Peyer's patch (tissue), 4 donors: ENCODE measurements at regions not wholly inside any gene's neighbourhood (a gene's known extent, or its start where the extent isn't known, plus 50 kb on each side); places are given as distances from the start of the nearest gene placed in this dataset.

ENCODE experiments used
- DNase-seq, 3 donors: peaks; one replicate each; pipeline ENCODE4 v3.0.0-alpha.2; 2017 to 2019
- H3K27ac ChIP-seq, 4 donors: fragments of 200-600 bp; sonication (generic); one replicate each; pipeline ENCODE4 v1.5.1; 2016 to 2019
- H3K27me3 ChIP-seq, 2 donors: fragments of 200-600 bp; sonication (generic); one replicate each; pipeline ENCODE4 v1.5.1; 2019
- H3K36me3 ChIP-seq, 3 donors: fragments of 200-600 bp; sonication (generic); one replicate each; pipeline ENCODE4 v1.5.1; 2016 to 2019
- H3K4me1 ChIP-seq, 4 donors: fragments of 200-600 bp; sonication (generic); one replicate each; pipeline ENCODE4 v1.5.1; 2016 to 2019
- H3K4me3 ChIP-seq, 4 donors: fragments of 200-600 bp; sonication (generic); 1 replicate in 3 of 4; 2 replicates in 1 of 4; pipeline ENCODE4 v1.5.1; 2016 to 2019; ENCODE audit warnings: mild to moderate bottlenecking in 1 of 4
- H3K9me3 ChIP-seq, 4 donors: fragments of 200-600 bp; sonication (generic); one replicate each; pipeline ENCODE4 v1.5.1; 2016 to 2019; ENCODE audit warnings: mild to moderate bottlenecking in 1 of 4
- CTCF ChIP-seq, 6 experiments: fragments of 450-650 bp in 4 of 6; fragments of 200-600 bp in 2 of 6; sonication (generic) in 1 of 6; IDR thresholded peaks; one replicate each; pipeline ENCODE4 v1.5.1; 2017 to 2019; ENCODE audit warnings: antibody characterized with exemption in 6 of 6, mild to moderate bottlenecking in 3 of 6, moderate library complexity in 1 of 6
- POLR2A ChIP-seq, 2 donors: fragments of 450-650 bp; IDR thresholded peaks; one replicate each; pipeline ENCODE4 v1.5.1; 2017; ENCODE audit warnings: antibody characterized with exemption in 2 of 2, mild to moderate bottlenecking in 2 of 2, moderate library complexity in 2 of 2

DNA sequence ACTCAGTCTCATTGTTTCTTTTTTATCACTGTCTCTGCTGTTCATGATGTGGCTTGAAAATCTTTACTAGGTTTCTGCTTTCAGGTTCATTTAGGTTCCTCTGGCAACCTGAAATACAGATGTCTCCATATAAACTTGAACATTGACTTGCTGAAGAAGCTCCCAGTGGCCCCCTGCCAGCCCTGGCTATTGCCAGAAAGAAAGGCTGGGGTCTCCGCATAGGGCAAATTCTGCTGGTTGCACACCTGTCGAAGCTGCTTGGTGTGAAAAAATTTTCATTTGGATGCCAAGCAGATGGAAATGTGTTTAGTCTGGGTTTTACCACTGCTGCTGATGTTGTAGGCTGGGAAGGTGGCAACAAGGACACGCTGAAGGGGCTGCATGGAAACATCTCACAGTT lies 826.7 kb upstream of the GHITM start:
- H3K27ac ChIP-seq, result no peak overlapping the region
- H3K9me3 ChIP-seq, result no peaks in the 10 kb centered on the region
- DNase-seq, result no peak
- TF ChIP-seq POLR2A (IDR thresholded peaks at IDR 0.05), result no peak
- no peak for TF ChIP-seq CTCF (IDR thresholded peaks at IDR 0.05)
- H3K4me1 ChIP-seq, result no peaks in the 10 kb centered on the region
- H3K36me3 ChIP-seq, result no peaks in the 10 kb centered on the region
- H3K4me3 ChIP-seq, result no peak overlapping the region
- H3K27me3 ChIP-seq, result no peaks in the 10 kb centered on the region

GRCh38 chr10:83332690-83333089 lies 806.6 kb upstream of the GHITM start:
- DNase-seq, result no peak
- TF ChIP-seq CTCF (IDR thresholded peaks at IDR 0.05) (no peak), POLR2A (IDR thresholded peaks at IDR 0.05) (no peak)
- no peaks in the 10 kb centered on the region for H3K36me3 ChIP-seq
- H3K9me3 ChIP-seq, result no peaks in the 10 kb centered on the region
- no peak overlapping the region for H3K4me3 ChIP-seq
- no peak overlapping the region for H3K27ac ChIP-seq
- H3K27me3 ChIP-seq, result no peaks in the 10 kb centered on the region
- no peaks in the 10 kb centered on the region for H3K4me1 ChIP-seq

GRCh38 chr10:83333566-83333965 lies 805.7 kb upstream of the GHITM start:
- TF ChIP-seq POLR2A (IDR thresholded peaks at IDR 0.05) (no peak), CTCF (IDR thresholded peaks at IDR 0.05) (no peak)

DNA sequence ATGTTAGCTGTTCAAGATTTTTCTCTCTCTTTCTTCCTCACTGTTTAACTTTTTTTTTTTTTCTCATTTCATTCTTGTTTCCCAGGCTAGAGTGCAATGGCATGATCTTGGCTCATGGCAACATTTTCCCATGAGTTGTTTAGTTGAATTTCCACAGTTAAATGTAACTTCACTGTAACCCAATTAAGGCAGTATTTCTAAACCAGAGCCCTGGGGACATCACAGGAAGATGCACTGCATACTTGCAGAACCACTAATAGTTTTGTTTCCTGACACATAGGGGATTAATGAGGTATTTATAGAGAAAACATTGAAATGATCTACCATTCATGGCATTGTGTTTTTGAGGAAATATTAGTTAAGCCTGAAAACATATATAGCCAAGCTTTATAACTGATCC lies 795.6 kb upstream of the GHITM start:
- Histone ChIP-seq H3K36me3 (no peaks in the 10 kb centered on the region), H3K27ac (no peak overlapping the region), H3K9me3 (no peaks in the 10 kb centered on the region), H3K4me3 (no peak overlapping the region), H3K27me3 (no peaks in the 10 kb centered on the region), H3K4me1 (no peaks in the 10 kb centered on the region)
- TF ChIP-seq POLR2A (IDR thresholded peaks at IDR 0.05) (no peak), CTCF (IDR thresholded peaks at IDR 0.05) (no peak)
- no peak for DNase-seq

More at GRCh38 chr10:83333566-83333965, 805.7 kb upstream of the GHITM start:
- H3K27me3 ChIP-seq, result no peaks in the 10 kb centered on the region
- no peak overlapping the region for H3K27ac ChIP-seq
- no peaks in the 10 kb centered on the region for H3K4me1 ChIP-seq
- H3K4me3 ChIP-seq, result no peak overlapping the region
- H3K36me3 ChIP-seq, result no peaks in the 10 kb centered on the region
- no peak for DNase-seq
- H3K9me3 ChIP-seq, result no peaks in the 10 kb centered on the region

DNA sequence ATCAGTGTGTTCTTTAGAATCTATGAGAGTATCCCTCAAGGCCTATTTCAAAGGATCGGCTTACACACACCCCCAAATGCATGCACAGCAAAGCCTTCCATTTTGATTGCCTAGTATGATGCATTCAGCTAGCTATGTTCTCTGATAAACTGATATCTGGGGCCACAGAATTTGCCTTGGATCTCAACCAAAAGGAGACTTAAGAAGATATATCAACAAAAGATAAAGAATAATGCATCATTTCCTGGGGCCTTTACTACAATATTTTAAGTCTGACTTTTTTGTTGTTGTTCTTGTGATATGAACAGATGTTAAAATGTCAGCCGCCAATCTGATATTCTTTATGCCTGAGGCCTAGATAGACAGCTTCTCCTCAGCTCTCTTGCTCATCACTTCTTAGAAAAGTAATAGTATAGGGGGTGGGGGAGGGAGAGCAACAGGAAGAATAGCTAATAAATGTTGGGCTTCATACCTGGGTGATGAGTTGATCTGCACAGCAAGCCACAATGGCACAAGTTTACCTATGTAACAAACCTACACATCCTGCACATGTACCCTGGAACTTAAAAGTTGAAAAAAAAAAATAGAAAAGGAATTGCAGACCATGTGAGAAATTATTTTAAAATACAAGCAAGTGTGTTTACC lies 792.9 kb upstream of the GHITM start:
- no peak overlapping the region for H3K4me3 ChIP-seq
- H3K27ac ChIP-seq, result no peak overlapping the region
- DNase-seq, result no peak
- no peak for TF ChIP-seq CTCF (IDR thresholded peaks at IDR 0.05)
- no peak for TF ChIP-seq POLR2A (IDR thresholded peaks at IDR 0.05)
- H3K9me3 ChIP-seq, result no peaks in the 10 kb centered on the region
- no peaks in the 10 kb centered on the region for H3K4me1 ChIP-seq
- no peaks in the 10 kb centered on the region for H3K36me3 ChIP-seq
- H3K27me3 ChIP-seq, result no peaks in the 10 kb centered on the region

- Histone ChIP-seq H3K4me3 (no peak overlapping the region), H3K4me1 (no peaks in the 10 kb centered on the region), H3K9me3 (peaks cover 0 to 5% (median 0%) of the 10 kb centered on the region in 4 donors), H3K27ac (no peak overlapping the region), H3K27me3 (no peaks in the 10 kb centered on the region), H3K36me3 (no peaks in the 10 kb centered on the region)
- DNase-seq, result no peak
- TF ChIP-seq CTCF (IDR thresholded peaks at IDR 0.05) (no peak), POLR2A (IDR thresholded peaks at IDR 0.05) (no peak)
Observed at GRCh38 chr10:83352588-83352987, 786.7 kb upstream of the GHITM start.
